Left ventricle myocardium inferior (tissue), 1 donor: ENCODE measurements at regions not wholly inside any gene's neighbourhood (a gene's known extent, or its start where the extent isn't known, plus 50 kb on each side); places are given as distances from the start of the nearest gene placed in this dataset.

Experiments
- DNase-seq: peaks from one replicate; pipeline ENCODE4 v3.0.0-alpha.2; 2020
- H3K27ac ChIP-seq: fragments of 200-600 bp; replicated peaks from 2 replicates; pipeline ENCODE4 v1.8.0; 2021
- H3K27me3 ChIP-seq: fragments of 200-600 bp; 2 replicates; pipeline ENCODE4 v1.8.0; 2021; ENCODE audit warnings: low read depth
- H3K36me3 ChIP-seq: fragments of 200-600 bp; 2 replicates; pipeline ENCODE4 v1.8.0; 2021
- H3K4me1 ChIP-seq: fragments of 200-600 bp; 2 replicates; pipeline ENCODE4 v1.8.0; 2021
- H3K4me3 ChIP-seq: fragments of 200-600 bp; 2 replicates; pipeline ENCODE4 v1.8.0; 2021; ENCODE audit warnings: mild to moderate bottlenecking, moderate library complexity
- H3K9me3 ChIP-seq: fragments of 200-600 bp; replicated peaks from 2 replicates; pipeline ENCODE4 v1.8.0; 2021
- CTCF ChIP-seq: fragments of 200-600 bp; IDR thresholded peaks from 2 replicates; pipeline ENCODE4 v1.8.0; 2021; ENCODE audit warnings: antibody characterized with exemption, mild to moderate bottlenecking, borderline replicate concordance
- intact Hi-C: fragments of 100-400 bp; cut with micrococcal nuclease; formaldehyde crosslinking; loops from one replicate; pipeline ENCODE4 v1.11.0; 2022
- donor health status: DM: no; HTN: yes; CAD: no; lungs with severe emphysema.

GRCh38 chr13:65826657-65827056 is 1403.5 kb downstream of the PCDH9 start:
- Histone ChIP-seq H3K9me3 (no peaks in the 10 kb centered on the region), H3K36me3 (no peaks in the 10 kb centered on the region), H3K27ac (no peak overlapping the region), H3K4me3 (no peak overlapping the region), H3K4me1 (no peaks in the 10 kb centered on the region), H3K27me3 (no peaks in the 10 kb centered on the region)
- no peak for DNase-seq
- intact Hi-C loops, result no loop called here
- TF ChIP-seq CTCF, result no peak

- no peaks in the 10 kb centered on the region for H3K27me3 ChIP-seq
- H3K27ac ChIP-seq, result no peak overlapping the region
- no peaks in the 10 kb centered on the region for H3K4me1 ChIP-seq
- TF ChIP-seq CTCF, result no peak
- no peak overlapping the region for H3K4me3 ChIP-seq
- intact Hi-C loops, result no loop called here
- no peak for DNase-seq
- H3K9me3 ChIP-seq, result no peaks in the 10 kb centered on the region
- no peaks in the 10 kb centered on the region for H3K36me3 ChIP-seq
These were observed 1405.1 kb downstream of the PCDH9 start for GRCh38 chr13:65825039-65825438.

- H3K4me3 ChIP-seq, result no peak overlapping the region
- no peak overlapping the region for H3K27ac ChIP-seq
- intact Hi-C loops, result no loop called here
- no peak for DNase-seq
- no peaks in the 10 kb centered on the region for H3K36me3 ChIP-seq
- TF ChIP-seq CTCF, result no peak
- H3K4me1 ChIP-seq, result no peaks in the 10 kb centered on the region
- H3K9me3 ChIP-seq, result peaks cover 7% of the 10 kb centered on the region
- H3K27me3 ChIP-seq, result no peaks in the 10 kb centered on the region
These were observed 1422.1 kb downstream of the PCDH9 start for GRCh38 chr13:65808061-65808460.

- H3K4me3 ChIP-seq, result no peak overlapping the region
- H3K36me3 ChIP-seq, result no peaks in the 10 kb centered on the region
- no peaks in the 10 kb centered on the region for H3K27me3 ChIP-seq
- no peak for DNase-seq
- no peak for TF ChIP-seq CTCF
- intact Hi-C loops, result no loop called here
- no peaks in the 10 kb centered on the region for H3K9me3 ChIP-seq
- no peak overlapping the region for H3K27ac ChIP-seq
- H3K4me1 ChIP-seq, result no peaks in the 10 kb centered on the region
These were observed 1426.4 kb downstream of the PCDH9 start for GRCh38 chr13:65803530-65804392.

GRCh38 chr13:65789815-65790214 is 1440.3 kb downstream of the PCDH9 start:
- Histone ChIP-seq H3K9me3 (no peaks in the 10 kb centered on the region), H3K4me1 (no peaks in the 10 kb centered on the region), H3K36me3 (no peaks in the 10 kb centered on the region), H3K27ac (no peak overlapping the region), H3K4me3 (no peak overlapping the region), H3K27me3 (no peaks in the 10 kb centered on the region)
- intact Hi-C loops, result no loop called here
- no peak for DNase-seq
- no peak for TF ChIP-seq CTCF
